ENCODE measurements at regions not wholly inside any gene's neighbourhood (a gene's known extent, or its start where the extent isn't known, plus 50 kb on each side); places are given as distances from the start of the nearest gene placed in this dataset.
"Not testable (repeated sequence)": the region's sequence is repeated elsewhere in the genome, so short reads cannot be mapped to it uniquely, and the experiment has no call there.

DNA sequence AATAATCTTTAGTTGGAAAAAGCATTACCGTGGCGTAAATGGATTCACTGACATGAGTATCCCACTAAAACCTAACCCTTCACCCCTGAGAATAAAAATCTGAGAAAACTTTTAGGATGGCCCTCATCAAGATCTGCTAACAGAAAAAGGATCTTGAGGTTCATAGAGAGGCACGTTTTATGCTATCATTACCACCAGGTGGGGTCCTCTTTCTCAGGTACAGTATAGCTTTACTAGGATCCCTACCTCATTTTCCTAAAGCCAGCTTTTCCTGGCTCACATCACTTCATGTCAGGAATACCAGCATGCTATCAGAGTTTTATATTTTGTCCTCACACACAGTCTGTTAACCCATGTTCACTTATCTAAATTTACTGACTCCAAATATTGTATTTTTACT lies 173.7 kb downstream of the POM121L12 start:
- DNase-seq (ENCODE audit: low spot score in 2 of 2) = no peak
- ATAC-seq = no peak
- peaks cover 7 to 22% of the 10 kb centered on the region in 2 donors for H3K36me3 Mint-ChIP-seq
- no peak overlapping the region for H3K27ac Mint-ChIP-seq
- peaks cover 28 to 30% of the 10 kb centered on the region in 2 donors for H3K9me3 Mint-ChIP-seq

DNA sequence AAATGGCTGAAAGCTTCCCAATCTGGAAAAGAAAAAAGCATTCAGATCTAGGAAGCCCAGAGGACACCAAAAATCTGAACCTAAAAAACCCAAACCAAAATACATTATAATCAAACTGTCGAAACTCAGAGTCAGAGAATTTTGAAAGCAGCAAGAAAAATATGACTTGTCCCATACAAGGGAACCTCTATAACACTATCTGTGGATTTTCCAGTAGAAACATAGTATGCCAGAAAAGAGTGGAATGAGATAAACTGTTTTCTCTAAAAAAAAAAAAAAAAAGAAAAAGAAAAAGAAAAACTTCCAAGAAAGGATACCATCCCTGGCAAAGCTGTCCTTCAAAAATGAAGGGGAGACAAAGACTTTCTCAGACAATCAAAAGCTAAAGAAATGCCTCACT lies 179.0 kb downstream of the POM121L12 start:
- ATAC-seq (no peak), DNase-seq (ENCODE audit: low spot score in 2 of 2) (no peak)
- Mint-ChIP-seq H3K36me3 (peaks cover 27 to 32% of the 10 kb centered on the region in 2 donors), H3K9me3 (peaks cover 32 to 35% of the 10 kb centered on the region in 2 donors), H3K27ac (no peak overlapping the region)

DNA sequence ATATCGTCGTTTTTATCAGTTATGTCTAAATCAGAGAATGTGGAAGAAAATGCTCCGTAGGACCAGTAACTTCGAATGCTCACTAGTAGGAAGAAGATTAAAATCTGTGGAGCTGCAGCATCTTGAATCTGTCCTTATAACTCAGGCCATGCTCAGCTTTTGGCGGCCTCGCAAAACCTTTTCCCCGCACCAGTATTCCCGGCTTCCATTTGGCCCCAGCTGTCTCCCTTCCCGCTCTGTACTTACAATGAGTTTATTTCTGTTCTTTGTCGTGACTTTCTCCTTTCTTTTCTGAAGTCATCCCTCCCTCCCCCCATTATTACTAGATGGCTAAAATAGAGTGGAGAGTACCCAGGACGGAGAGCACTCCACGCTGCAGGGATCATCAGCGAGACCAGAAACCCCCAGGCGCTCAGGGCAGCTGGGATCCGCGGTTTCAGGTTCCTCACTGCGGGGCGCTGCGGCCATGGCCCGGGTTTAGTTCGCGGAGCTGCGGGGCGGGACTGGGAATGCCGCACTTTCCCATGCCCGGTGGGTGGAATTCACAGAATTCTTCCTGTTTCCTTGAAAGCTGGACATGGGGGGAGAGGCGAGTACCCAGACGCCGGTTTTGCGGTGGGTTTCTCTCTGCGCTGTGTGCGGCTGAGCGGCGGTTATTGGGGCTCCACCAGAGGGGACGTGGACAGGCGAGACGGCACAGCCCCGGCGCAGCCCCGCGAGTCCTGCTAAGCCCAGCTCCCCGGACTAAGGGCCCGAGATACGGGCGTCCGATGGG lies 183.5 kb downstream of the POM121L12 start:
- Mint-ChIP-seq H3K27ac (no peak overlapping the region), H3K36me3 (peaks cover 22 to 29% of the 10 kb centered on the region in 2 donors), H3K9me3 (peaks cover 29 to 32% of the 10 kb centered on the region in 2 donors)
- DNase-seq (ENCODE audit: low spot score in 2 of 2) = no peak
- no peak for ATAC-seq

DNA sequence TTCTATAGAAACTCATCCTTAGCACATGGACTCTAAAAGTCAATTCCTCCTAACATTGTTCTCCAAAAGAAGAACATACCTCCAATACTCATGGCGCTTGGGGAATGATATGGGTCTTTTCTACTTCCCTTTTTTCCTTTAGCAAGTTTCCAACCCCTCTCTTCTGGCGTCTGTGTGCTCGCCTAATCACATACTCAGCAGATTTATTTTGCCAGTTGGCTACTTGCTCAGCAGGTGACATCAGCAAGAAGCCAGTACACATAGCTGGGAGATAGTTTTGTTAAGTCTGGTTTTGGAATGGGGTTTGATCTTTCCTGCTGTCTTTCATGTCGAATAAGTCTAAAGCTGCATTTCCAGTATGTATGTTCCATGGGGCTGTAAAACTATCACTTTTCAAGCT lies 193.8 kb downstream of the POM121L12 start:
- ATAC-seq (no peak), DNase-seq (ENCODE audit: low spot score in 2 of 2) (no peak)
- Mint-ChIP-seq H3K9me3 (peaks cover 3 to 9% of the 10 kb centered on the region in 2 donors), H3K36me3 (no peaks in the 10 kb centered on the region), H3K27ac (no peak overlapping the region)

DNA sequence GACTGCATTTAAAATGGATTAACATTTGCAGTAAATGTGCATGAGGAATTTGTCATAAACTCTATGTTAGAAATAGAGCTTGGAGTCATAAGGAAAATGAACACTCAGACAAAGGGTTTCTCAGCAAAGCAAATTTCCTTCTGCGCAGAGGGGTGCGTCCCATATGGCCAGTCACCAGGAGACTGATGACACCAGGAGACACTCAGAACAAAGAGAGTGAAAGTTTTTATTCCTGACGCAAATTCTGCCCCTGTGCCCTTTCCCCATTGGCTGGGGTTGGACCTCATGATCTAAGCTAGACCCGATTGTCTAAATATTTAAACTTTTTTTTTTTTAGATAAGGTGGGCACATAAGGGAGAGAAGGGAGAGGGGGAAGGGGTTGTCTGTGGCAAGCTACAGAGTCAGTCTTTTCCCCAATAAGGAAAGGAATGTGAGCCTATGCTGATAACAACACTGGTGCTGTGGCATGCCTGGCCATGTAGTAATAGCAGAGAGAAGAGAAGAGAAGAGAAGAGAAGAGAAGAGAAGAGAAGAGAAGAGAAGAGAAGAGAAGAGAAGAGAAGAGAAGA lies 202.0 kb downstream of the POM121L12 start:
- H3K9me3 Mint-ChIP-seq = peaks cover 16% of the 10 kb centered on the region in 2 donors
- no peaks in the 10 kb centered on the region for H3K36me3 Mint-ChIP-seq
- ATAC-seq = no peak
- no peak overlapping the region for H3K27ac Mint-ChIP-seq
- no peak for DNase-seq (ENCODE audit: low spot score in 2 of 2)

DNA sequence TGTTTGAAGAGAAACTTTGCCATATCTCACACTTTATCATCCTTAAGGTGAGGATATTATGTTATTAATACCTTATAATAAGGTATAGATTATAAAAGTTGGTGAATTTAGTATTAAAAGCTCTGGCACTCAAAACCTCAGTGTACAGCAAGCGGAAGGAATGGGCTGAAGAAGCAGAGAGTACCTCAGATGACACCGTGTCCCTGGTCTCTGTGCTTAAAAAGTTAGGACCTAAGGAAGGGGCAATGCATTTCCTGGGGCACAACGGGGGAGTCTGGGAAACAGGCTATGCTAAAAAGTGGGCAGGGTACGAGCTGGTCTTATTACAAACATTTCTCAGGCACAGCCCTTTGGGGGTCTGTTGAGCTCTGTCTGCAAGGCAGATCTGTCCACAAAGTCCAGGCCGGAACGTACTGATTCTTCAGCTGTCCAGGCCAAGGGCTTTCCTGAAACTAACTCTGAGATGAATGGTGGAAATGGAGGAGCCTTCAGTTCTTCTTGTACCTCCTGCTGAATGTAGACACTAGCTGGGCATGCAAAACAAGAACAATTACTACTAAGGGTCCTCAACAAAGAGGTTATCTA lies 202.7 kb downstream of the POM121L12 start:
- Mint-ChIP-seq H3K27ac (no peak overlapping the region), H3K9me3 (peaks cover 14 to 17% of the 10 kb centered on the region in 2 donors), H3K36me3 (no peaks in the 10 kb centered on the region)
- DNase-seq (ENCODE audit: low spot score in 2 of 2) (no peak), ATAC-seq (no peak)

DNA sequence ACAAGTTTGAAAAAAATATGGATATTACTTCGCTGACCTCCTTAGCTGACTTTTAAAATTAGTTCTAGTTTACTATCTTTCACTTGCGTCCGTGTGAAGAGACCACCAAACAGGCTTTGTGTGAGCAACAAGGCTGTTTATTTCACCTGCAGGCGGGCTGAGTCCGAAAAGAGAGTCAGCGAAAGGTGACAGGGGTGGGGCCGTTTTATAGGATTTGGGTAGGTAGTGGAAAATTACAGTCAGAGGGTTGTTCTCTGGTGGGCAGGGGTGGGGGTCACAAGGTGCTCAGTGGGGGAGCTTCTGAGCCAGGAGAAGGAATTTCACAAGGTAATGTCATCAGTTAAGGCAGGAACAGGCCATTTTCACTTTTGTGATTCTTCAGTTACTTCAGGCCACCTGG lies 203.7 kb downstream of the POM121L12 start:
- ATAC-seq; H3K36me3 Mint-ChIP-seq; DNase-seq (ENCODE audit: low spot score in 2 of 2); H3K27ac Mint-ChIP-seq: not testable (repeated sequence)
- peaks cover 13 to 20% of the 10 kb centered on the region in 2 donors for H3K9me3 Mint-ChIP-seq

- H3K36me3 Mint-ChIP-seq = no peaks in the 10 kb centered on the region
- DNase-seq (ENCODE audit: low spot score in 2 of 2) (no peak), ATAC-seq (no peak)
- no peak overlapping the region for H3K27ac Mint-ChIP-seq
- H3K9me3 Mint-ChIP-seq = peaks cover 13 to 24% of the 10 kb centered on the region in 2 donors
These were observed 210.3 kb downstream of the POM121L12 start for GRCh38 chr7:53245721-53246120.

GRCh38 chr7:53246957-53247356 lies 211.5 kb downstream of the POM121L12 start:
- Mint-ChIP-seq H3K36me3 (no peaks in the 10 kb centered on the region), H3K9me3 (peaks cover 4 to 14% of the 10 kb centered on the region in 2 donors), H3K27ac (no peak overlapping the region)
- ATAC-seq (no peak), DNase-seq (ENCODE audit: low spot score in 2 of 2) (no peak)

- H3K27ac Mint-ChIP-seq = no peak overlapping the region
- peaks cover 12 to 18% of the 10 kb centered on the region in 2 donors for H3K9me3 Mint-ChIP-seq
- no peak for ATAC-seq
- H3K36me3 Mint-ChIP-seq = peaks cover 6 to 8% of the 10 kb centered on the region in 2 donors
- no peak for DNase-seq (ENCODE audit: low spot score in 2 of 2)
These were observed 217.1 kb downstream of the POM121L12 start for GRCh38 chr7:53252539-53252938.

DNA sequence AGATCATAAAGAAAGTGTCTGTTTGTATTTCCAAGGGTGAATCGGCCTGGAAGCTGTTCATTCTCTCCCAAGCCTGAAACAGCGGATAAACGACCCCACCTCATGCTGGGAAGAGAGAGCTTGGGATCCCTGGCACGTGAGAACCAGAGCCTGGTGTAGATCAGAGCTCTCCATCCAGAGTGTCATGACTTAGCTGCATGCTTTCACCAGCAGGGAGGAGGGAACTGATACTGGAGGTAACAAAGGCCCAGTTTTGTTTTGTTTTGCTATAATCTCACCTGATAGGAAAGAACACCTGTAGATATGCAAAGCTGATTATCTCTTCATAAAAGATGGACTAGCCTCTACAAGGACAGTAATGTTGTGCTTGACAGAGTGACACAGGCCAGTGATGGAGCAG lies 236.6 kb downstream of the POM121L12 start:
- DNase-seq (ENCODE audit: low spot score in 2 of 2) (no peak), ATAC-seq (no peak)
- peaks cover 0 to 6% of the 10 kb centered on the region in 2 donors for H3K36me3 Mint-ChIP-seq
- peaks cover 11 to 28% of the 10 kb centered on the region in 2 donors for H3K9me3 Mint-ChIP-seq
- H3K27ac Mint-ChIP-seq = no peak overlapping the region

DNA sequence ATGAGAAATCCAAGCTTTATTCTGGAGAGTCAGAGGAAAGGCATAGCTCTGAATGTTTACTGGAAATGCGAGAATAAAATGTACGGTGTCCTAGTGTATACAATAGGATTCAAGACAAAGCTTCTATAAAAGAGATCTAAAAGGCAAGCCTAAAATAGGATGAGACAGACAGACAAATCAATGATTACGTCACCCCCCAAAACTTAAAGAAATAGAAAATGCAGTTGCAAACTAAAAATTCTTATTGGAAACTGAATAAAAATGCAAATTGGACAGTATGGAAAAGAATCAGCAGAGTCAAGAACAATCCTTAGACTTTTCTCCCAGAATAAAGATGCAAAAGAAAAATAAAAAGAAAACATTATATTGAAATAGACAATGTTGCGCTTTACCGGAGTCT lies 245.9 kb downstream of the POM121L12 start:
- DNase-seq (ENCODE audit: low spot score in 2 of 2) (no peak), ATAC-seq (no peak)
- peaks cover 26 to 41% of the 10 kb centered on the region in 2 donors for H3K9me3 Mint-ChIP-seq
- H3K36me3 Mint-ChIP-seq = peaks cover 0 to 11% of the 10 kb centered on the region in 2 donors
- H3K27ac Mint-ChIP-seq = no peak overlapping the region

GRCh38 chr7:53292341-53292740 lies 256.9 kb downstream of the POM121L12 start:
- ATAC-seq (no peak), DNase-seq (ENCODE audit: low spot score in 2 of 2) (no peak)
- H3K9me3 Mint-ChIP-seq = peaks cover 21 to 37% of the 10 kb centered on the region in 2 donors
- peaks cover 0 to 17% of the 10 kb centered on the region in 2 donors for H3K36me3 Mint-ChIP-seq
- no peak overlapping the region for H3K27ac Mint-ChIP-seq

GRCh38 chr7:53302496-53303246 lies 267.2 kb downstream of the POM121L12 start:
- Mint-ChIP-seq H3K9me3 (peaks cover 29 to 33% of the 10 kb centered on the region in 2 donors), H3K27ac (no peak overlapping the region), H3K36me3 (peaks cover 0 to 7% of the 10 kb centered on the region in 2 donors)
- DNase-seq (ENCODE audit: low spot score in 2 of 2) (no peak), ATAC-seq (no peak)

- DNase-seq (ENCODE audit: low spot score in 2 of 2) (no peak), ATAC-seq (no peak)
- H3K27ac Mint-ChIP-seq = no peak overlapping the region
- peaks cover 0 to 7% of the 10 kb centered on the region in 2 donors for H3K36me3 Mint-ChIP-seq
- peaks cover 29 to 33% of the 10 kb centered on the region in 2 donors for H3K9me3 Mint-ChIP-seq
These were observed 268.3 kb downstream of the POM121L12 start for GRCh38 chr7:53303781-53304180.

DNA sequence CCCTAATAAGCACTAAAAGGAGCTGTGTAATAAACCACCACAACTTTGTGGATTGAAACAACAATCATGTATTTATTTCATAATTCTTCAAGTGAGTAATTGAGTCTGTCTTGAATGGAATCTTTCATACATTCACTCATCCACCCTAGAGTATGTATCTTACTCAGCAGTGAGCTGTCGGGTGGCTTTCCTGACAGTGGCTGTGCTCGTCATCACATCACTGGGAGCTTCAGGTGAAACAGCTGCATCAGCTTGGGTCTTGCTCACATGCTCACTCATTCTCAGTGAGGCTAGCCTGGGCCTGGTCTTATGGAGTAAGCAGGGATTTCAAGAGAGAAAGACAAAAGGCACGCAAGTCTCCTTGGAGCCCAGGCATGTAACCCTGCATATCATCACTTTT lies 271.4 kb downstream of the POM121L12 start:
- Mint-ChIP-seq H3K9me3 (peaks cover 46 to 51% of the 10 kb centered on the region in 2 donors), H3K27ac (no peak overlapping the region)
- DNase-seq (ENCODE audit: low spot score in 2 of 2) = no peak

DNA sequence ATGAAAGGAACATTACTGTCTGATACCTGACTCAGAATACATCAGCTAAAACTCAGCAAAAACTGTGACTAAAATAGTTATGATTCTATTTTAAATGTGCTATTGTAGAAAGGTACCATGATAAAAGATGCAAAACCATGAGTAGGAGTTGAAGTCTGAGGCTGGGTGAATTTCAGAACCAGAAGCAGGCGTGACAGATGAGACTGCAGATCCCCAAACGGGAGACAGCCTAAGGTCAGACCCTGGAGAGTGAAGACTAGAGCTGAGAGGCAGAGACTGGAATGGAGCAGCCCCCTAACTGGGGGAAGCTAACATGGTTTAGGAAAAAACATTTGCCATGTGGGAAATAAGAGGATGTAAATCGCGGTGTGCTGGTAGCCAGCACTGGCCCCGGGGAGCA lies 275.8 kb downstream of the POM121L12 start:
- H3K36me3 Mint-ChIP-seq = peaks cover 0 to 7% of the 10 kb centered on the region in 2 donors
- peaks cover 30 to 31% of the 10 kb centered on the region in 2 donors for H3K9me3 Mint-ChIP-seq

More for the DNA sequence above, 271.4 kb downstream of the POM121L12 start:
- peaks cover 0 to 7% of the 10 kb centered on the region in 2 donors for H3K36me3 Mint-ChIP-seq
- no peak for ATAC-seq

More for the DNA sequence above, 275.8 kb downstream of the POM121L12 start:
- ATAC-seq (no peak), DNase-seq (ENCODE audit: low spot score in 2 of 2) (no peak)
- H3K27ac Mint-ChIP-seq = no peak overlapping the region

All from activated naive CD4-positive, alpha-beta T cell treated with anti-CD3 and anti-CD28 coated beads, Interleukin-2, amount 50 U/mL, for 72 hours (primary cell).